ENCODE measurements at regions not wholly inside any gene's neighbourhood (a gene's known extent, or its start where the extent isn't known, plus 50 kb on each side); places are given as distances from the start of the nearest gene placed in this dataset.
A peak's percentile ranks its signal among the peaks of the same experiment; 100 is the strongest.

DNA sequence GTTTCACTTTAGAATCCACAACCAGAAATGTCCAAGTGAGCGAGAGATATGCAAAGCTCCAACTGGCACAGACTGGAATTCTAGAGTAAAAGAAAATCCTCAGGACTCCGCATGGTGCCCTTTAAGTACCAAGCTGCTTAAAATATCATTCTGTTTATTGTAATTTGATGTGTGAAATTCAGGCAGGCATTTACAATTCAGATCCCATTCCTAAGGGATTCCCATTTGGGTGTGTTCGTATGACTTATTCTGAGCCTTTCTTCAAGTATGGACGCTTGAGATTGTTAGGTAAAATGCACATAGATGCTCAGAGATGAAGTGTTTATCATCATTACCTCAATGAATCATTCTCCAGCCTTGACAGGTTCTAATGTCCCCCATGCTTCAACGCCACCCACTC lies 99.3 kb upstream of the EEF1E1 start:
- Histone ChIP-seq H3K36me3 (no peaks in the 10 kb centered on the region), H3K4me3 (no peak overlapping the region), H3K27me3 (no peaks in the 10 kb centered on the region), H3K9me3 (no peaks in the 10 kb centered on the region)
- no peak for DNase-seq

DNA sequence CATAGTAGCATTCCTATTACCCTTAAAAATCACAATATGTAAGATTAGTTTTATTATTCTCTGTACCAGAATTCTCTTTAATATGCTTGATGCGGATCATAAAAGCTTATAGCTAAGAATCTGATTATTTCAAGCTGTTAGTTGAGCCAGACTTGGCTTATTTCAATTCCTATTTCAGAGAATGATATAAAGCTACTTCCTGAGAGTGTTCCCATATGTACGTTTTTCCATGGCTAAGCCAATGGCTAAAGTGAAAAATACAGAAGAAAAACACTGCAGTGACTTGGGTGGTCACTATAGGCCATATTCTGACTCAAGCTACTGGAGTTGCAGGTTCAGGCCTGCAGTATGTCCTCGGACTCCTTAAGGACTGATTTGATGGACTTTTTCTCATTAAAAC lies 97.9 kb upstream of the EEF1E1 start:
- H3K27me3 ChIP-seq = no peaks in the 10 kb centered on the region
- no peaks in the 10 kb centered on the region for H3K36me3 ChIP-seq
- no peak overlapping the region for H3K4me3 ChIP-seq
- DNase-seq = no peak
- H3K9me3 ChIP-seq = no peaks in the 10 kb centered on the region

DNA sequence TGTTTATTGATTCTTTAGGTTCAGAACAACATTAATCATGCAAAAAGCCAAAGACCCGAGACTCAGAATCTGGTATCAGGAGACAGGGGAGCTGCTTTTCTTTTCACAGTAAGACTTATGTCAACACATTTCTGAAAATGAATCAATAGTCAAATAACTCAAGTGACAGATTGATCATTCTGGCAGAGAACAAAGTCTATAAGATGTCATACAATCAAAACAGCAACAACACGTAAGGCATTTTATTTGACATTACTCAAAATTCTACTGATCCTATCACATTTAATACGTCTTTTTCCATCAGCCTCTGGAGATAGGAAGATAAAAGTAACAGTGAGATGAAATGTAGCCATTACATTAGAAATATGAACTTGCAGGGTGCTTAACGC lies 93.4 kb upstream of the EEF1E1 start:
- no peak overlapping the region for H3K4me3 ChIP-seq
- no peaks in the 10 kb centered on the region for H3K27me3 ChIP-seq
- DNase-seq = no peak
- no peaks in the 10 kb centered on the region; the same call in 1 of the 2 replicates for H3K9me3 ChIP-seq
- H3K36me3 ChIP-seq = no peaks in the 10 kb centered on the region

DNA sequence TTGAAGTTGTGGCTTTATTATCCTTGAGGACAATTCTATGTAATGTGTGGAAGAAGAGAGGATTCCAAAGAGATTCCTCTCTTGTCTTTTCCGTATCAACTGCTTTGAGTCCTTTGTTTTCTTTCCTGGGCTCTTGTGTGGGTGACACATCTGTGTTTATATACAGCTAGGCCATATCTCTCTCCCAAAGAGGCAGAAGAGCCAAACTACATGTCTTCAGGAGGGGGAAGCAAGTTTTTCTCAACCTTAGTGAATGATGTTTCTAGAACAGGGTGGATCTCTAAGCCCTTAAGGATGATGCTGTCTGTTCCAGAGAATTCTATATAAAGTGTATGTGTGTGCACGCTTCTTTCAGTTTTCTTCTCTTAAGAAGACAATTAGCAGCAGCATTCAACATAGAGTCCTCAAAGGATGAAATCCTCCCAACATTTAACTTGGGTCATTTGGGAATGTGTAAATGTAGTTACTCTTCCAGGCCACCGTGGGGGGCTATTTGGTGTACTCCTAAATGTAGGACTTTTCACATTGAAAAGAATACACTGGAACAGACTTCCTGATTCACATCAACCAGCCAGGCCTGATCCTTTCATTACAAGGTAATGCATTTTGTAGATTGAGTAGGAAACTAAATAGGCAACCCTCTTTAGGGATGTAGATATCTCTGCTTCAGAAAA lies 92.8 kb upstream of the EEF1E1 start:
- no peak overlapping the region for H3K4me3 ChIP-seq
- no peaks in the 10 kb centered on the region for H3K36me3 ChIP-seq
- no peak for DNase-seq
- H3K27me3 ChIP-seq = no peaks in the 10 kb centered on the region
- no peaks in the 10 kb centered on the region; the same call in 1 of the 2 replicates for H3K9me3 ChIP-seq

DNA sequence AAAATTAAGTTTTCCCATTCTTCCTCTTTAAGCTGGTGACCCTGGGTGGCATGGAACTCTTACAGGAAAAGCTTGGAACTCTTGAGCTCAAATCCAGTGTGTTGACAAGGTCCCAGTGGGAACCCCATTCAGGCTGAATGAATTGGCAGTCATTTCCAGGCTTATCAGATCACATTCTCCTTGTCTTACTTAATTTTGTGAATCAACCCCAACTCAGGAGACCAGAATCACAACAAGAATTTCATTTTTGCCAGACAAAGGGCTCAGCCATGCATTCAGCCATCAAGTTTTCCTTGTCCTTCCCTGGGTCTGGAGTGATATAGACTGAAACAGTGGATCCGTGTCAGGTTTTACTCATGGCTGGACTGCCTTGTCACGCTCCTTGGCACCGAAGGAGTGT lies 92.1 kb upstream of the EEF1E1 start:
- Histone ChIP-seq H3K4me3 (no peak overlapping the region), H3K27me3 (no peaks in the 10 kb centered on the region), H3K9me3 (no peaks in the 10 kb centered on the region; the same call in 1 of the 2 replicates), H3K36me3 (no peaks in the 10 kb centered on the region)
- no peak for DNase-seq

DNA sequence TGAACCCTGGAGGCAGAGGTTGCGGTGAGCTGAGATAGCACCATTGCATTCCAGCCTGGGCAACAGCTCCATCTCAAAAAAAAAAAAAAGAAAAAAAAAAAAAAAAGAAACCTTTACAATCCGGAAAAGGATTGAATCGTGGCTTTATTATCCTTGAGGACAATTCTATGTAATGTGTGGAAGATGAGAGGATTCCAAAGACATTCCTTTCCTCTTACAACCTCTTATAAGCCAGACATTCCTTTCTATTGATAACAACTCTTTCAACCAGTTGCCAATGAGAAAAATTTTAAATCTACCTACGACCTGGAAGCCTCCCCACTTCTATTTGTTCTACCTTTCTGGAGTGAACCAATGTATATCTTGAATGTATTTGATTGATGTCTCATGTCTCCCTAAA lies 91.2 kb upstream of the EEF1E1 start:
- Histone ChIP-seq H3K9me3 (no peaks in the 10 kb centered on the region; the same call in 1 of the 2 replicates), H3K27me3 (no peaks in the 10 kb centered on the region), H3K4me3 (no peak overlapping the region), H3K36me3 (no peaks in the 10 kb centered on the region)
- DNase-seq = no peak

DNA sequence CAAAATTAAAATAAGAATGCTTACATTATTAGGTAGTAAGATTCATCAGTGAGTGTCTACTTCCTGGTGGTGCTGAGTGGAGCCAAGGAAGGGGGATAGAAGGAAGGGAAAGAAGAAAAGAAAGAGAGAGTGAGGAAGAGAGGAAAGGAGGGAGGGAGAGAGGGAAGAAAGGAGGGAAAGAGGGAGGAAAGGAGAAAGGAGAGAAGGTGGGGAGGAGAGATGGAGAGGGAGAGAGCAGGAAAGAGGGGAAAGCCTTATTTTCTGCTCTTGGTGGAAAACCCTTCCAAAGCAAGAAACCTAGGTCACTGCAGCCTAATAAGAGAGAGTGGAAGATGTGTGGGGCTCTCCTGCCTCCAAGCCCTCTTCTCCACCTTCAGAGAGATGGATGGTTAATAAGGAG lies 90.2 kb upstream of the EEF1E1 start:
- Histone ChIP-seq H3K27me3 (no peaks in the 10 kb centered on the region), H3K36me3 (no peaks in the 10 kb centered on the region), H3K4me3 (no peak overlapping the region), H3K9me3 (no peaks in the 10 kb centered on the region; the same call in 1 of the 2 replicates)
- DNase-seq = no peak

DNA sequence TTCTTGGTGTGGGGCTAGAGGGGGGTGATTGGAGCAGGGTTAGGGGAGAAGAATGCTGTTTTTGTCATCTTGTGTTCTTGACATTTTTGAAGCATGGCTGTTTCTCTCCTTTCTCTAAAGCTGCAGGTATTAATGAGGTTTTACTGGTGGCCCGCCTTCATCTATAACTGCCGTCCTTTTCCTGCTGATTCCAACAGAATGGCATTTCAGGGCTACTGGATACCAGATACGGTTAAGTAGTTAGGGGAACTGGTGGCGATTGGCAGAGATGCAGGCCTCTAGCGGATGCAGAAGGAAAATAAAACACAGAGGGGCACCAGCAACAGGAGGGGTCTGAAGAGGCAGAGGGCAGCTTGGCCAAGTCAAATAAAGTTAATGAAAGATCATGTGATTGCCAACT lies 89.7 kb upstream of the EEF1E1 start:
- Histone ChIP-seq H3K9me3 (no peaks in the 10 kb centered on the region; the same call in 1 of the 2 replicates), H3K36me3 (no peaks in the 10 kb centered on the region), H3K27me3 (no peaks in the 10 kb centered on the region), H3K4me3 (no peak overlapping the region)
- DNase-seq = no peak

DNA sequence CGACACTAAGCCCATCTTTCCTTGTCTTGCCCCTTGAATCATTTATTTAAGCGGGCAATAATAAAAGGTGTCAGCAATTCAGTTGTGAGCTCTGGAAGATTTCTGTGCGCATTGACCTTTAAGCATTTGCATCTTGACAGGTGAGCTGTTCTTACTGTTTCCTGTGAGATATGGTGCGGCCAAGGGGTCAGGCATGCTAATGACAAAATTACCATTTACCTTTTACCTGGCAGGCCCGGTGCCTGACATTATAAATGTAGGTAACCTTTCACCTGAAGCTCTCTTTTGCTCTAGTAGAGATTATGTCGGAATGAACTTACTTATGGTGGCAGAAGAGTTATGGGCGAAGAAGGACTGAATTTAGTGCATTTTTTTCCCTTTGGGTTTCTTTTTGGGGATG lies 89.3 kb upstream of the EEF1E1 start:
- H3K36me3 ChIP-seq = no peaks in the 10 kb centered on the region
- H3K4me3 ChIP-seq = no peak overlapping the region
- H3K9me3 ChIP-seq = no peaks in the 10 kb centered on the region; the same call in 1 of the 2 replicates
- no peak for DNase-seq
- H3K27me3 ChIP-seq = no peaks in the 10 kb centered on the region

DNA sequence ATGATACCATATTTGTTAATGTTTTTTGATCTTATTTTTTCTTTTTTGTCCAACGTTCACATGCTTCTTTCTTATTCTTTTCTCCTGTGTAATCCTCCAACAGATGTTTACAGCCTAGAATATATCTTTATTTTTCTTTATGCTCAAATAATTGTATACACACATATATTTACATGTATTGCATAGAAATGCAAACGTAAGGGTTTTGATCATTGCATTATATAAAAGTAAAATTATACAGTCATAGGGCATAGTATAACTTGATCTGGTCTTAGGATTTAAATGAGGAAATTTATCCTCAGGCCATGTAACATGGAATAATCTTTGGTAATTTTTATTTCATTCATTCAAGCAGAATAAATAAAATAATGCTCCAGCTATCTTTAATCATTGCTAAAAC lies 84.9 kb upstream of the EEF1E1 start:
- Histone ChIP-seq H3K4me3 (no peak overlapping the region), H3K36me3 (no peaks in the 10 kb centered on the region), H3K27me3 (no peaks in the 10 kb centered on the region), H3K9me3 (no peaks in the 10 kb centered on the region)
- DNase-seq = no peak

DNA sequence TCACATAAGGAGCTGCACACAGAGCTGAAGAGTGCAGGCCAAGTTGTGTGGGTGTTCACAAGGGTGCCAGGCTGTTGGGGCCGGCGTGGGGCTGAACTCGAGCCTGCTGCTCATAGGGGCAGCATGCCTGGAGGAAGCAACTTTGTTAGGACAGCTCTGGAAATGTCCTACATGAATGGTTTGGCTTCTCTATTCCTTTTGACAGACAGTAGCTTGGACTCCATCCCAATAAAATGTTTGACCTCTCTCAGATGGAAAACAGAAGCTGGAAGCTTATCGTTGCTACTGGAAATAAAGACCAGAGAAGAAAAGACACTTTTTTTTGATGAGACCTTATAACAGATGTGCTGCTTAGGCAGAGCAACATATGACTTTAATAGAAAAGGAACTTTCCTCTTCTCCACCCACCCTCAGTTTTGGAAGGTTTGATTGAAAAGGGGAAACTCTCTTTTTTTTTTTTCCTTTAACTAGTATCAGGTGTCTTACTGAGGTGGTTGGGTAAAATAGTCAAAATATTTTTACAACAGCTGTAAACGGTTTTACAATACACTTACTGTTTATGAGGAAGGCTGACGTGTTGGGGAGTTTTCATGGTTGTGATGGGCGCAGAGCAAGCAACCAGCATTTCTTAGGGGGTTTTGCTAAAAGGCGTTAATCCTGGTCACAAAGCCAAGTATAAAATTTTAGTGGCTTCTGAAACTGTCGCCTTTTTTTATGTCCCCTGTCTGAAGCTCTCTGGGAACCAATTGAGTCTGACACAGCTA lies 80.7 kb upstream of the EEF1E1 start:
- H3K9me3 ChIP-seq = no peaks in the 10 kb centered on the region
- no peaks in the 10 kb centered on the region for H3K27me3 ChIP-seq
- no peak overlapping the region for H3K4me3 ChIP-seq
- DNase-seq = peak; percentile 23
- H3K36me3 ChIP-seq = no peaks in the 10 kb centered on the region

DNA sequence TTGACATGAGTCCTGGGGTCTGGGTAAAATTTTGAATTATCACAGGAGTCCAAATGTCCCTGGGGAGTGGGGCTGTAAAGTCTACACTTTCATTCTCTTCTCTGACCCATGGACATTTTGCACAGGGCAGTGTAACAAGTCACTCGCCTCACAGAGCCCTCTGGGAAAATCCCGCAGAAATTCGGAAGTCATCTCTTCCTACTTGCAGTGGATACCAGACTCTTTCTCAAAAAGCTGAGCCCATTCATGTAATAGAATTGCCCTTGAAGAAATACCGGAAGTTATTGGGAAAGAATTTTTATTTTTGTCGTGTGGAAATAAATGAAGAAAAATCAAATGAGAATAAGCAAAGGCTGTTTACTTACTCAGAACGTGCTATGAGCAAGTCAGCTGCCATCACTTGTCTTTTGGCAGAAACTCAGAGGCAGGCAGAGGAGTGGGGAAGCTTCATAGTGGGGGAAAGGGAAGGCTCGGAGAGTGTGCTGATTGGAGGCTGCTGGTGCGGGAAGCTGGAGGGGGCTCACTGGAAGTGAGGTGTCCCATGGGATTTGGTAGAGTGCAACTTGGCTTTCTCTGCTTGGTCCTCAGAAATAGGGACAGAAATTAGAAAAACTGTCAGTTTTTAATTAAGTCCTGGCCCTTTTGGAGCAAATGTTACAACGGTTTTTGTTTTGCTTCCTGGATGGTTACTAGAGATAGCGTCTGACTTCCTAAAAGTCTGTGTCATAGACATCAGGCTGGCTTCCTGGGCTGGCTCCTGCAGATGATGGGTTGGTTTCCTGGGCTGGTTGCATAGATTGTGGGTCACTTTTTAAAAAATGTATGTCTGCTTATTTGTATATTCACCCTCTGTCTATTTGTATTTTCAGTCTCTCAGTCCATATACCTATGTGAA lies 79.8 kb upstream of the EEF1E1 start:
- H3K36me3 ChIP-seq = no peaks in the 10 kb centered on the region
- no peaks in the 10 kb centered on the region for H3K9me3 ChIP-seq
- H3K4me3 ChIP-seq = no peak overlapping the region
- peak; percentile 5 for DNase-seq
- no peaks in the 10 kb centered on the region for H3K27me3 ChIP-seq

DNA sequence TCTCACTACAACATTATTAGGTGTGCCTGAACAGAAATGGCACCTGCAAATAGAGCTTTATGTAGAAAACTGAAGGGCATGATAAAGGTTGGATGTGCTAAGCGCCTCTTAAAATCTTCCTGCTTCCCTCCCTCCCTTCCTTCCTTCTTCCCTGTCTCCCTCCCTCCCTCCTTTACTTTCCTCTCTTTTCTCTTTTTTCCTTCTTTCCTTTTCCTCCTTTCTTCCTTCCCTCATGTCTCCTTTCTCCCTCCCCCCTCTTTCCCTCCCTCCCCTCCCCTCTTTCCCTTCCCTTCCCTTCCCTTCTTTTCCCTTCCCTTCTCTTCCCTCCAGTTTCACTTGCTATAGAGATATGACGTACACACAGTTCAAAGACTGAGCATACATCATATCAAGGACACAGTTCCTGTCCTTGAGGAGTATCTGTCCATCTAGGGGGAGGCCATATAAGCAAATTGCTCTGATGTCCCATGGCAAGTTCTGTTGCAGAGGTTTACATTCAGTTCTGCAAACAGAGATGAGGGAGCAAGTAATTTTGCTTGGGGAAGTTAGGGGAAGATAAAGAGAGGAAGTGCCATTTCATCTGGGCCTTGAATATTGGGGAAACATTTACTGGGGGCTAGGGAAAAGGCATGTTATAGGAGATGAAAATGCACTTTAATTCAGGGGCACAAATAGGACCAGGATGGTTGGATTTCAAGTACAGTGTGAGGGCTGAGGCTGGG lies 79.0 kb upstream of the EEF1E1 start:
- no peak overlapping the region for H3K4me3 ChIP-seq
- no peaks in the 10 kb centered on the region for H3K9me3 ChIP-seq
- DNase-seq = no peak

DNA sequence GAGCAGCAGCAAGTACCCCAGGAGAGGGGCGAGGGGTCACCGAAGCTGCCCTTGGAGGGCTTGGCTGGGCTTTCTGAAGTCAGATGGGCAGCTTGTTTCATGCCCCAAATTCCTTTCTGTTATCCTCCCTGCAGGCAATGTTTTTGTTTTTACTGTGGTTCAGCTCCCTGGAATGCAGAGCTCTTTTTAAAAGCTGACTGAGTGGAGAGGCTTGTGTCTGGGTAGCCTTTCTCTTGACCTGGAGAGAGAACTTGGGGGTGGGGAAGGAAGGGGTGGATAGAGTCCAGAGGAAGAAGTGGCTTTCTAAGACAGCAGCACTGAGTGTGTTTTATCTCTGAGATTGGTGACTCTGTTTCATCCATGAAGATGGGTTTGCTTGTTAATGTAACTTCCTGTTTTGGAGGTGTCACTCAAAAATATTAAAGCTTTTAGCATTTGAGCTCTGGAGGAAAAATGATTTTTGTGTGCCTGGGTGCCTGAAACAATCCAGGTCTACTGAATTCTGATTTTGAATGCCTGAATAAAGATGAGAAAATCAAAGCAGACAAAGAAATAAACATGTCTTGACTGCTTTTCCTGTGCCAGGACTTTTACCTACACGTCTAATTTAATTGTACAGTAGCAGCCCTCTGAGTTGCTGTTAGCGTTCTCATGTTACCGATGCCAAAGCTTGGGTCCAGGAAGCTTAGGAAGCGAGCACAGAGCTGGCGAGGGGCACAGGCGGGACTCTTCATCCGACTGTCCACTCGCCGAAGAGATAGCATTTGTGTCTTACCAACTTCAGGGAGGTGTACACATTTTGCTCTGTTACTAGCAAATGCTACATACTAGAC lies 78.2 kb upstream of the EEF1E1 start:
- DNase-seq = peak; percentile 77
- Histone ChIP-seq H3K9me3 (no peaks in the 10 kb centered on the region), H3K27me3 (no peaks in the 10 kb centered on the region), H3K4me3 (no peak overlapping the region), H3K36me3 (no peaks in the 10 kb centered on the region)

More for the DNA sequence above, 79.0 kb upstream of the EEF1E1 start:
- no peaks in the 10 kb centered on the region for H3K36me3 ChIP-seq
- H3K27me3 ChIP-seq = no peaks in the 10 kb centered on the region

DNA sequence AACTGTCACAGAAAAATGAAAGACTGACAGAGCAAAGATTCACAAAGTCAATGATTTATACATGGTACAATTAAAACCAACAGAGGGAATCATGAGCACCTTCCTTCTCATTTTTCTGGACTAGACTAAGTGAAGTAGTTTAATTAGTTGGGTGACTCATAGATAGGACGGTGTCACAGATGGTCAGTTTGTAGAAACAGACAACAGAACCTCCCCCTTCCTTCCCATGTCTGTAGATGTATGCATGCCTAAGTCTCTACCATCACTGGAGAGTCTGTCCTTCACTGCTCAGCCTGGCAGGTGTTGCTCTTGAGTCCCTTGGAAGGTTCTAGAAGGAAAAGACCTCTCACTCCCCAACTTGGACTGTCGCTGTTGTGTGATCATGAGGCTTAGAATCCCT lies 75.4 kb upstream of the EEF1E1 start:
- no peak for DNase-seq
- Histone ChIP-seq H3K9me3 (no peaks in the 10 kb centered on the region), H3K4me3 (no peak overlapping the region), H3K27me3 (no peaks in the 10 kb centered on the region), H3K36me3 (no peaks in the 10 kb centered on the region)

Measured in MG63 (cell line).